Colonic mucosa (tissue), 4 donors: ENCODE measurements at regions not wholly inside any gene's neighbourhood (a gene's known extent, or its start where the extent isn't known, plus 50 kb on each side); places are given as distances from the start of the nearest gene placed in this dataset.

Experiments
- DNase-seq: peaks from one replicate; pipeline ENCODE4 v3.0.0-alpha.2; 2020
- H3K27ac ChIP-seq: fragments of 200-600 bp; one replicate; pipeline ENCODE4 v1.8.0; 2021
- H3K27me3 ChIP-seq: fragments of 200-600 bp; one replicate; pipeline ENCODE4 v1.8.0; 2021
- H3K36me3 ChIP-seq: fragments of 200-600 bp; one replicate; pipeline ENCODE4 v1.8.0; 2021
- H3K4me1 ChIP-seq: fragments of 200-600 bp; one replicate; pipeline ENCODE4 v1.8.0; 2021; ENCODE audit warnings: mild to moderate bottlenecking
- H3K4me3 ChIP-seq: fragments of 200-600 bp; one replicate; pipeline ENCODE4 v1.8.0; 2021
- H3K9ac ChIP-seq, 2 donors: one replicate each; pipeline ENCODE4 v1.7.0; 2013; ENCODE audit warnings: control low read depth in 2 of 2, low read depth in 2 of 2, low read length in 2 of 2
- H3K9me3 ChIP-seq: fragments of 200-600 bp; one replicate; pipeline ENCODE4 v1.8.0; 2021
- CTCF ChIP-seq: fragments of 200-600 bp; IDR thresholded peaks from one replicate; pipeline ENCODE4 v1.8.0; 2022; ENCODE audit warnings: antibody characterized with exemption, mild to moderate bottlenecking
- intact Hi-C: fragments of 100-400 bp; cut with DNase I; formaldehyde crosslinking; loops from one replicate; pipeline ENCODE4 v1.14.1; 2022
- donor health status: healthy.
- donor health status: DM: no; HTN: no; CAD: no.
- donor health status: DM: no; HTN: no; CAD: no.

GRCh38 chr2:65955259-65955658 lies 479.7 kb upstream of the MEIS1 start:
- no peak overlapping the region for H3K4me3 ChIP-seq
- H3K9me3 ChIP-seq = no peaks in the 10 kb centered on the region
- no peaks in the 10 kb centered on the region for H3K36me3 ChIP-seq
- DNase-seq = no peak
- H3K27ac ChIP-seq = no peak overlapping the region
- no peak for TF ChIP-seq CTCF
- H3K9ac ChIP-seq = no peak overlapping the region
- intact Hi-C loops = no loop called here
- no peaks in the 10 kb centered on the region for H3K4me1 ChIP-seq
- H3K27me3 ChIP-seq = no peaks in the 10 kb centered on the region

- no peak for DNase-seq
- intact Hi-C loops = no loop called here
- Histone ChIP-seq H3K9ac (no peak overlapping the region), H3K4me3 (no peak overlapping the region), H3K27ac (no peak overlapping the region), H3K9me3 (no peaks in the 10 kb centered on the region), H3K36me3 (no peaks in the 10 kb centered on the region), H3K27me3 (no peaks in the 10 kb centered on the region), H3K4me1 (no peaks in the 10 kb centered on the region)
- TF ChIP-seq CTCF = no peak
These were observed 481.8 kb upstream of the MEIS1 start for GRCh38 chr2:65952966-65953761.

- intact Hi-C loops = no loop called here
- no peak for TF ChIP-seq CTCF
- no peak overlapping the region for H3K9ac ChIP-seq
These were observed 490.7 kb upstream of the MEIS1 start for GRCh38 chr2:65944213-65944612.

GRCh38 chr2:65943099-65943786 lies 491.7 kb upstream of the MEIS1 start:
- no peak overlapping the region for H3K4me3 ChIP-seq

More at GRCh38 chr2:65944213-65944612, 490.7 kb upstream of the MEIS1 start:
- no peaks in the 10 kb centered on the region for H3K36me3 ChIP-seq
- H3K9me3 ChIP-seq = no peaks in the 10 kb centered on the region
- no peaks in the 10 kb centered on the region for H3K27me3 ChIP-seq
- H3K4me3 ChIP-seq = no peak overlapping the region
- no peak overlapping the region for H3K27ac ChIP-seq
- no peaks in the 10 kb centered on the region for H3K4me1 ChIP-seq
- DNase-seq = no peak

GRCh38 chr2:65940856-65941255 lies 494.1 kb upstream of the MEIS1 start:
- H3K36me3 ChIP-seq = no peaks in the 10 kb centered on the region
- TF ChIP-seq CTCF = no peak
- intact Hi-C loops = no loop called here
- no peaks in the 10 kb centered on the region for H3K4me1 ChIP-seq
- H3K27me3 ChIP-seq = no peaks in the 10 kb centered on the region
- no peak overlapping the region for H3K4me3 ChIP-seq
- no peak overlapping the region for H3K9ac ChIP-seq
- DNase-seq = no peak
- H3K27ac ChIP-seq = no peak overlapping the region
- no peaks in the 10 kb centered on the region for H3K9me3 ChIP-seq

More at GRCh38 chr2:65943099-65943786, 491.7 kb upstream of the MEIS1 start:
- no peaks in the 10 kb centered on the region for H3K4me1 ChIP-seq
- DNase-seq = no peak
- no peak overlapping the region for H3K9ac ChIP-seq
- H3K27me3 ChIP-seq = no peaks in the 10 kb centered on the region
- no peaks in the 10 kb centered on the region for H3K36me3 ChIP-seq
- intact Hi-C loops = no loop called here
- TF ChIP-seq CTCF = no peak
- no peak overlapping the region for H3K27ac ChIP-seq
- no peaks in the 10 kb centered on the region for H3K9me3 ChIP-seq
